Activated naive CD8-positive, alpha-beta T cell (primary cell): ENCODE measurements at regions not wholly inside any gene's neighbourhood (a gene's known extent, or its start where the extent isn't known, plus 50 kb on each side); places are given as distances from the start of the nearest gene placed in this dataset.

ENCODE experiments used
- H3K27ac Mint-ChIP-seq: one replicate; pipeline ENCODE4 v1.8.0; 2021; ENCODE audit warnings: mixed read lengths
- H3K27me3 Mint-ChIP-seq: one replicate; pipeline ENCODE4 v1.8.0; 2021; ENCODE audit warnings: mixed read lengths
- H3K36me3 Mint-ChIP-seq: one replicate; pipeline ENCODE4 v1.8.0; 2021; ENCODE audit warnings: mixed read lengths
- H3K4me1 Mint-ChIP-seq: one replicate; pipeline ENCODE4 v1.8.0; 2021; ENCODE audit warnings: low read depth, mixed read lengths
- H3K4me3 Mint-ChIP-seq: one replicate; pipeline ENCODE4 v1.8.0; 2021; ENCODE audit warnings: mild to moderate bottlenecking, mixed read lengths
- H3K9me3 Mint-ChIP-seq: one replicate; pipeline ENCODE4 v1.8.0; 2021; ENCODE audit warnings: low read depth, mixed read lengths

GRCh38 chr4:128709268-128709667 lies 100.2 kb upstream of the JADE1 start:
- H3K27ac Mint-ChIP-seq, result peak overlapping the region; percentile 88
- peaks cover 16% of the 10 kb centered on the region for H3K4me1 Mint-ChIP-seq
- H3K27me3 Mint-ChIP-seq, result no peaks in the 10 kb centered on the region
- no peaks in the 10 kb centered on the region for H3K9me3 Mint-ChIP-seq
- no peaks in the 10 kb centered on the region for H3K36me3 Mint-ChIP-seq
- no peak overlapping the region for H3K4me3 Mint-ChIP-seq

DNA sequence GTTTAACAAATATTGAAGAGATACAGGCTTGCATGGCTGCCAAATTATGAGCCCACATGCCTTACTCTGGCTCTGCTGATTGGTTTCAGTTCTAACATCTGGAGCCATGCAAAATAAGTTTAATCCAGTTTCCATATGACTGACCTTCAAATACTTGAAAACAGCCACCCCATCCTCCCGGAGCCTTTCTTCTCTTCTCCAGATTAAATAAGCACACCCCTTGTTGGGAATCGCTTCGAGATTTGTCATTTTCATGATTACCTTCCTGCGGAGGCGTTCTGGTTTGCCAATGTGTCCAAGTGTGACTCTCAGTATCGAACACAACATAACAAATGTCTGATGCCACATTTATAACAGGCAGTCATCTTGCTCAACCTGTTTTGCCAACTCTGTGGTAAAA lies 101.6 kb upstream of the JADE1 start:
- Mint-ChIP-seq H3K4me1 (peaks cover 13% of the 10 kb centered on the region), H3K36me3 (no peaks in the 10 kb centered on the region), H3K27ac (no peak overlapping the region), H3K4me3 (no peak overlapping the region), H3K9me3 (no peaks in the 10 kb centered on the region), H3K27me3 (no peaks in the 10 kb centered on the region)

GRCh38 chr4:128703948-128704347 lies 105.6 kb upstream of the JADE1 start:
- no peaks in the 10 kb centered on the region for H3K9me3 Mint-ChIP-seq
- no peaks in the 10 kb centered on the region for H3K27me3 Mint-ChIP-seq
- no peak overlapping the region for H3K27ac Mint-ChIP-seq
- H3K4me1 Mint-ChIP-seq, result peaks cover 3% of the 10 kb centered on the region
- no peaks in the 10 kb centered on the region for H3K36me3 Mint-ChIP-seq
- H3K4me3 Mint-ChIP-seq, result no peak overlapping the region

DNA sequence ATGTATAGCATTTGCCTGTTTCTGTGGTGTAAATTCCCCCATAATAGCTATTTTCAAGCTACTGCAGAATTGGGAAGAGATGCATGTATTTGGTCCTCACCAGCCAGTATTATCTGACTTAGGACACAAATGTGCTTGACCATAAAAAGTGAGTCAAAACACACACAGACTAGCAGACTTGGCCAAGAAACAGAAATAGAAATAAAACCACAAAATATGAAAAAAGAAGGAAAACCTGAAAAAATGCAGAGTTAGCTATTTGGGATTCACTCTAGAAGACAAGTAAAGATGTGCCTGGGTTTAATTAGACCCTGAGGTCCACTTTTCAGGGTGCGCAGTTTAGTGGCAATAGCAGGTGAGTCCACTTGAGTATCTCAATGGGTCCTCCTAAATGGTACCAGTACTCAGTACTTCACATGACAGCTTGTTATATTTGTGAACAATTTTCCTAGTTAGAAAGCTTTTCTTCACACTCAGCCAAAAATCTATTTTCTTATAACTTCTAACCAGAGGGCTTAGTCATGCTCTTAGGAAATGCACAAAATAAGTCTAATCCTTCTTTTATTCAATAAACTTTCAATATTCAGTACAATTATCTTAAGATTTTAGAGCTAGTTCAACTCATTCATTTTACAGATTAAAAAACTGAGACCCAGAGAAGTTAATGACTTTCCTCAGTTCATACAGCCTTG lies 108.7 kb upstream of the JADE1 start:
- no peak overlapping the region for H3K27ac Mint-ChIP-seq
- H3K9me3 Mint-ChIP-seq, result no peaks in the 10 kb centered on the region
- no peaks in the 10 kb centered on the region for H3K27me3 Mint-ChIP-seq
- H3K36me3 Mint-ChIP-seq, result no peaks in the 10 kb centered on the region
- H3K4me1 Mint-ChIP-seq, result no peaks in the 10 kb centered on the region
- no peak overlapping the region for H3K4me3 Mint-ChIP-seq

DNA sequence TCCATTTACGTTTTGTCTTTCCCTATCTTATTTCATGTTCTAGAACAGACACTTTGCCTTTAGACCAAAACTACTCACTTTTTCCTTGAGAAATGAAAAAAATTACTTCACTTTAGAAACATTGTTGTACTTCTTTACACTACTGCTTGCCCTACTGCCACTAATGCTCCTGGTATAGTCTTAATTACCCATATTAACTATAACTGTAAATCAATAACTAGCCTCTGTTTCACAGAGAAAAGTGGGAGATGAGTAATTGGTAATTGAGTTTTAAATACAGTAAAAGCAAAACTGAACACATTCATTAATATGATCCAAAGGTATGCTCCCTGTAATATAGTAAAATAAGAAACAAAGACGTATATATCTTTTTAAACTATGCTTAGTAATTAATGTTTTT lies 111.1 kb upstream of the JADE1 start:
- Mint-ChIP-seq H3K4me1 (no peaks in the 10 kb centered on the region), H3K9me3 (no peaks in the 10 kb centered on the region), H3K36me3 (no peaks in the 10 kb centered on the region), H3K27me3 (no peaks in the 10 kb centered on the region), H3K4me3 (no peak overlapping the region), H3K27ac (no peak overlapping the region)

GRCh38 chr4:128697323-128697722 lies 112.2 kb upstream of the JADE1 start:
- H3K4me1 Mint-ChIP-seq, result no peaks in the 10 kb centered on the region
- no peaks in the 10 kb centered on the region for H3K9me3 Mint-ChIP-seq
- no peaks in the 10 kb centered on the region for H3K27me3 Mint-ChIP-seq
- no peak overlapping the region for H3K27ac Mint-ChIP-seq
- H3K36me3 Mint-ChIP-seq, result no peaks in the 10 kb centered on the region
- H3K4me3 Mint-ChIP-seq, result no peak overlapping the region

DNA sequence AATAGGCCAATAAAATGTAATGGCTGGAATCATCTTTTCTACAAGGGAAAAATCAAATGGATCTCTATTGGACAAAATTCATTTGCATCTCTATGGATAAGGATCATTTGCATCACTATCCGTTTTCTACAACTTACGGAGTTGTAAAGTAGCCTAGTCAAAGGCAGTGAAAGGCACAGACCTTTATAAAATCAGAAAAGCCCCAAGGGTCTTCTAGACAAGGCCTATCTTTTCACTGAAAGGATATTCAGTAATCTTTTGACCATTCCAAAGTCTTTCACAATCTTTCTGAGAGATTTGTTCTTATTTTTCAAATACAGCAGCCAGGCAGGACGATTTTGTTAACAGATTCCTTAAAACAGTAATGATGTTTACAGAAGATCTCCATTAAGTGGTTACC lies 119.5 kb upstream of the JADE1 start:
- Mint-ChIP-seq H3K4me3 (no peak overlapping the region), H3K9me3 (peaks cover 4% of the 10 kb centered on the region), H3K27ac (no peak overlapping the region), H3K27me3 (peaks cover 12% of the 10 kb centered on the region), H3K4me1 (no peaks in the 10 kb centered on the region), H3K36me3 (no peaks in the 10 kb centered on the region)

- H3K27ac Mint-ChIP-seq, result no peak overlapping the region
- H3K27me3 Mint-ChIP-seq, result peaks cover 14% of the 10 kb centered on the region
- H3K36me3 Mint-ChIP-seq, result no peaks in the 10 kb centered on the region
- peaks cover 4% of the 10 kb centered on the region for H3K9me3 Mint-ChIP-seq
- no peaks in the 10 kb centered on the region for H3K4me1 Mint-ChIP-seq
- no peak overlapping the region for H3K4me3 Mint-ChIP-seq
Measured at GRCh38 chr4:128688846-128689437, 120.6 kb upstream of the JADE1 start.

DNA sequence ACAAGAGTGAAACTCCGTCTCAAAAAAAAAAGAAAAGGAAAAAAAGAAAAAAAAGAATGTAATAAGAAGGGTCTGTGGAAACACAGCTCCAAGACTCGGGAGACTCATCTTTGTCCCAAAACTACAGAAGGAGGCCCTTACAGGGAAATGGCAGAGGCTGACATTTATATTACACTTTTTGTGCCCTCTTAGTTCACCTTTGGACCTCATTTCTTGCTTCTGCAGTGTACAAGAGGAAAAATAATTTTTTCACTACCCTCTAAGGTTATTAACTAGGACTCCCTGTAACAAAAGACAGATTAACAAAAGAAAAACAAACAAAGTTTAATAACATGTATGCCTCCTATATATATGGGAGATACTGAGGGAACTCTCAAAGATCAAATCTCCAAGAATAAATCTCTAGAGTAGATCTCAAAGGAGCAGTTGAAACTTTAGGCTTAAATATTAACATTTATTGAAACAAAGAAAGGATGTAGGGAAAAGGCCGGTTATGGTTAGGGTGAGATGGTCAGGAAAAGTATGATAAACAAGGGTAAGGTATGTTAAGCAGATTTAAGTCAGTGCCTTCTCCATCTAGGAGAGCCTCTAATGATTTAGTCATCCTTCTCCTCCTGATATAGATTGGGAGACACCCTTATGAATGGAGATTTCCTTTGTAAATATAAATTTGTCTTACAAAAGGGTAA lies 121.3 kb upstream of the JADE1 start:
- Mint-ChIP-seq H3K36me3 (no peaks in the 10 kb centered on the region), H3K27ac (no peak overlapping the region), H3K27me3 (peaks cover 14% of the 10 kb centered on the region), H3K4me3 (no peak overlapping the region), H3K9me3 (peaks cover 4% of the 10 kb centered on the region), H3K4me1 (no peaks in the 10 kb centered on the region)

DNA sequence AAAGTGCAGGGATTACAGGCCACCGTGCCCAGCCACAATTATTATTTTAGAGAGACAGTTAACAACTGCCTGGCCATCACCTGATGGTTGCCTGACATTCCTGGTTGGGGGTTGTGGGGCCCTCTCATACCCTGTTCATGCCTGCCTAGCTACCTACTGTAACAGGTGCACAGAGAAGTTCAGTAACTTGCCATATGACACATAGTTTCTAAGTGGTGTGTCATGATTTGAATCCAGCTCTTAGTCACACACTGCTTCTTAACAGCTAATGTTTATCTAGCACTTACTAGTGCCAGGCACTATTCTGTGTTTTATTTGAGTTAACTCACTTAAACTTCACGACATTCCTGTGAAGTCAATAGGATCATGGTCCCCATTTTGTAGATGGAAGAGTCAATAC lies 122.7 kb upstream of the JADE1 start:
- Mint-ChIP-seq H3K9me3 (peaks cover 4% of the 10 kb centered on the region), H3K27me3 (peaks cover 14% of the 10 kb centered on the region), H3K36me3 (no peaks in the 10 kb centered on the region), H3K27ac (no peak overlapping the region), H3K4me3 (no peak overlapping the region), H3K4me1 (no peaks in the 10 kb centered on the region)

DNA sequence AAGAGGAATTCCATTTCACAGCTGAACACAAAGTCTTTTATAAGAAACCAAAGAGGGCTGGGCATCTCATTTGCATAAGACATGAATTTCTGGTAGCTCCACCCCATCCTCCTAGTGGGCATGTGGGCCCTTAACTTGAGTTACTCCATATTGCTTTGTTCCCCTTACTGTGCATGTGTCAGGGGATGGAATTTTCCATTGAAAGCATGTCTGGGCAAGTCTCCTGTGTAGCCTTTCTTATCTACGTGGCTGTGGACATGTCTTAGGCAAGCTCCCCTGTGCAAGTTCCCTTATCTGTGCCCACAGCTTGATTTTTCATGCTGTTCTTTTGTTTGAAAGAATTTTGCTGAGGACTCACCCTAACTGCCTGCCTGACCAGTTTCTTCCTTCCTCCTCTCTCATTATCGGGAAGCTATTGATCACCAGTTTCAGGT lies 123.5 kb upstream of the JADE1 start:
- Mint-ChIP-seq H3K4me3 (no peak overlapping the region), H3K27me3 (peaks cover 13% of the 10 kb centered on the region), H3K9me3 (peaks cover 4% of the 10 kb centered on the region), H3K4me1 (no peaks in the 10 kb centered on the region), H3K36me3 (no peaks in the 10 kb centered on the region), H3K27ac (no peak overlapping the region)

DNA sequence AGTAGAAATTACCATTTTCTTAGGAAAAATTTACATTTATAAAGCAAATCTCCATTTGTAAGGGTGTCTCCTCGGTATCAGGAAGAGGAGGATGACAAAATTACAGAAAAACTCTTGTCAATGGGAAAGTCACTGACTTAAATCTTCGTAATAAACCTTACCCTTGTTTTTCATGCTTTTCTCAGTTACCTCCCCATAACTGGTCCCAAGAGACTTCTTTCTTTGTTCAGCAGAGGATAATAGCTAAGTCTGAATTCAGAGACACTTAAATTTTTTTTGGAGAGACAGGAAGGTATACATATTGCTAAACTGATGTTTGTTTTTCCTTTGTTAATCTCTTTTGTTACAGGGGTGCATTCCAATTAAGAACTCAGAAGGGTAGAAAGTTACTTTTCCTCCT lies 125.5 kb upstream of the JADE1 start:
- peaks cover 13% of the 10 kb centered on the region for H3K27me3 Mint-ChIP-seq
- no peaks in the 10 kb centered on the region for H3K36me3 Mint-ChIP-seq
- no peak overlapping the region for H3K27ac Mint-ChIP-seq
- H3K4me1 Mint-ChIP-seq, result no peaks in the 10 kb centered on the region
- no peak overlapping the region for H3K4me3 Mint-ChIP-seq
- H3K9me3 Mint-ChIP-seq, result peaks cover 4% of the 10 kb centered on the region

DNA sequence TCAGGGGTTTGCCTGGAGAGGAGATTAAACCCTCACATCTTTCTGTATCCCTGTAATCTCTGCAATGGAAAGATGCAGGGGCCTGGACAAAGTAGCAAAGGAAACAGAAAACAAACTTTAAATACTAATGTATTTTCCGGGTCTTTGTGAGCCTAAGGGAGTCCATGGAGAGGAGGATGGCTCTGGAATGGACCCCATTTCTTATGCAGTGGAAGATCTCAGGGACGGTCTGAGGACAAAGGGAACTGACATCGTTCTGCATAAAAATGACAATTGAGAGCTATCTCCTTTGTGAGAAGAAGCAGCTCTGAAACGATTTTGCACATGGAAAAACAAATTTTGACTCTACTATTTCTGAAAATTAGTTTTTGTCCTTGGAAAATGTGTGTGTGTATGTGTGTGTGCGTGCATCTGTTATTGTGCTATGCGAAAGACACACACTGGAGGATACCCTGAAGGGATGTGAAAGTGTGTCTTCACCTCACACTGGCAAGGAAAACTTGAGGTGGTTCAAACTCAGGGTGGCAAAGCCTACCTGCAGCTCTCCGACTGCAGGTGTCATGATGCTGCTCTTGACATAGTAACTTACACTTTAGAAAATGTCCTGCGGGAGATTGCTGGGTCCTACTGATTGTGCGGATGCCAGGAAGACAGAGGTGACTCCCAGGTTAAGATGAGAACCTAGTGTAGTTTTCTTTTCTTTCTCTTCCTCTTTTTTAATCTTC lies 126.4 kb upstream of the JADE1 start:
- H3K27me3 Mint-ChIP-seq, result peaks cover 13% of the 10 kb centered on the region
- no peak overlapping the region for H3K4me3 Mint-ChIP-seq
- H3K36me3 Mint-ChIP-seq, result no peaks in the 10 kb centered on the region
- no peak overlapping the region for H3K27ac Mint-ChIP-seq
- H3K9me3 Mint-ChIP-seq, result peaks cover 4% of the 10 kb centered on the region
- H3K4me1 Mint-ChIP-seq, result no peaks in the 10 kb centered on the region

- Mint-ChIP-seq H3K36me3 (no peaks in the 10 kb centered on the region), H3K27ac (no peak overlapping the region), H3K4me3 (no peak overlapping the region), H3K9me3 (no peaks in the 10 kb centered on the region), H3K27me3 (no peaks in the 10 kb centered on the region), H3K4me1 (peaks cover 5% of the 10 kb centered on the region)
Measured at GRCh38 chr4:128676095-128676494, 133.4 kb upstream of the JADE1 start.

DNA sequence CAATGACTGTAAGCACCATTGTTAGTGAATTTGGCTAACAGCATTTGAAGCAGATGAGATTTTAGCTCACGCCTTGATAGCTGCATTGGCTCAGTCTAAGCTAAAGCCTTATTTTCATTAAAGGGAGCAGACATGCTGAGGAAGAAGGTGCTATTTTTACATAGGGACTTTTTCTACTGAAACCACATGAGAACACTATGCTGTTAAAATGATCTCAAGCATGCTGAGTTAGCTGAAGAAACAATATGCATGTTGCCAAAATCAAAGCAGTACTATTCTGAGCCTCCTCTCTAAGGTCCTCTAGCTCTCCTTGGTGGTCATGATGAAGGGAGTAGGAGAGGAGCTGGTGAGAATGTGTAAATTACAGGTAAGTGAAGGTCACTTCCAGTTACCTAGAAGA lies 134.4 kb upstream of the JADE1 start:
- Mint-ChIP-seq H3K9me3 (no peaks in the 10 kb centered on the region), H3K4me1 (peaks cover 5% of the 10 kb centered on the region), H3K27ac (no peak overlapping the region), H3K36me3 (no peaks in the 10 kb centered on the region), H3K27me3 (no peaks in the 10 kb centered on the region), H3K4me3 (no peak overlapping the region)
